Fibroblast of mammary gland (primary cell): ENCODE measurements at regions not wholly inside any gene's neighbourhood (a gene's known extent, or its start where the extent isn't known, plus 50 kb on each side); places are given as distances from the start of the nearest gene placed in this dataset.

Source experiments
- DNase-seq: peaks from one replicate; pipeline ENCODE4 v3.0.0-alpha.2; 2010; ENCODE audit warnings: low read depth
- H3K4me3 ChIP-seq: 2 replicates; pipeline ENCODE4 v1.5.1; 2011; ENCODE audit warnings: low read depth, mild to moderate bottlenecking, low read length, moderate library complexity; ENCODE audit not compliant: control insufficient read depth
- CTCF ChIP-seq: conservative IDR thresholded peaks from 2 replicates; pipeline ENCODE4 v1.5.1; 2011; ENCODE audit warnings: low read depth, low read length, inconsistent platforms; ENCODE audit not compliant: control insufficient read depth, insufficient read depth

- no peak for DNase-seq
- H3K4me3 ChIP-seq: no peak overlapping the region
- no peak for TF ChIP-seq CTCF
Observed at GRCh38 chr6:119603501-119603900, 253.9 kb upstream of the MAN1A1 start.

GRCh38 chr6:119602215-119603178, 252.9 kb upstream of the MAN1A1 start:
- no peak for TF ChIP-seq CTCF
- no peak overlapping the region for H3K4me3 ChIP-seq
- DNase-seq: peak; percentile 87

DNA sequence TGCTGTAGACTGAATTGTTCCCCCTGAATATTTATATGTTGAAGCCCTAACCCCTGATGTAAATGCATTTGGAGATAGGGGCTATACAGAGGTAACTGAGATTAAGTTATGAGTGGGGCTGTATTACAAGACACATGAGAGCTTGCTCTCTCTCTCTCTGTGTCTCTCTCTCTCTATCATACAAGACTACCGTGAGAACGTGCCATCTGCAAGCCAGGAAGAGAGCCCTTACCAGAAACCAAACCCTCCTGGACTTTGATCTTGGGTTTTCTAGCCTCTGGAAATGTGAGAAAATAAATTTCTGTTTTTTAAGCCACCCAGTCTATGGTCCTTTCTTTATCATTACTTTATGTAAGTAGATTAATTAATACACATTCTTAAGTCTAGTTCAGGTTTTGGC, 249.3 kb upstream of the MAN1A1 start:
- TF ChIP-seq CTCF: no peak
- no peak for DNase-seq
- H3K4me3 ChIP-seq: no peak overlapping the region

- TF ChIP-seq CTCF: no peak
- no peak for DNase-seq
- no peak overlapping the region for H3K4me3 ChIP-seq
Observed at GRCh38 chr6:119594907-119595306, 245.3 kb upstream of the MAN1A1 start.

GRCh38 chr6:119591235-119591634, 241.7 kb upstream of the MAN1A1 start:
- DNase-seq: no peak
- no peak overlapping the region for H3K4me3 ChIP-seq
- no peak for TF ChIP-seq CTCF

DNA sequence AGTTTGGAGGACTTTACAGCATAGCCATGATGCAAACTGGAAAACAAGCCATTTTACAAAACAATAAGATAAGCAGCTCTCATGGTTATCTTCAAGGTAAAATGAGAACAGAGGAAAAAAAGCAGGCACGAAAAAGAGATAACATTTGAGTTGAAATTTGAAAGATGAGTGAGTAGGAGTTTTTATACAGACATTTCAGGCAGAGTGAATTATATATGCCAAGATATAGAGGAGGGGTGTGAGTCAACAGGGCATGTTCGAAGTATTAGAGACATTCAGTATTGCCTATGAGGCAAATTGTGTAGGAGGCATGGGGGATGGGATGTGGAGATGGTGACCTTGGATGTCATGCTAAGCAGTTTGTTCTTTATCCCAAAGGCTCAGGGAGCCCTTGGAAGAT, 240.5 kb upstream of the MAN1A1 start:
- H3K4me3 ChIP-seq: no peak overlapping the region
- DNase-seq: peak; percentile 22
- TF ChIP-seq CTCF: no peak
